HG03439 (cell line): ENCODE measurements at regions not wholly inside any gene's neighbourhood (a gene's known extent, or its start where the extent isn't known, plus 50 kb on each side); places are given as distances from the start of the nearest gene placed in this dataset.

Source experiments
- ATAC-seq: cut with Tn5 transposase; IDR thresholded peaks from one replicate; pipeline ENCODE4 v1.9.1; 2021; ENCODE audit warnings: mild to moderate bottlenecking, moderate library complexity; ENCODE audit not compliant: unreplicated experiment

- no peak for ATAC-seq
Observed at GRCh38 chr12:115160271-115161128, 476.5 kb upstream of the TBX3 start.

DNA sequence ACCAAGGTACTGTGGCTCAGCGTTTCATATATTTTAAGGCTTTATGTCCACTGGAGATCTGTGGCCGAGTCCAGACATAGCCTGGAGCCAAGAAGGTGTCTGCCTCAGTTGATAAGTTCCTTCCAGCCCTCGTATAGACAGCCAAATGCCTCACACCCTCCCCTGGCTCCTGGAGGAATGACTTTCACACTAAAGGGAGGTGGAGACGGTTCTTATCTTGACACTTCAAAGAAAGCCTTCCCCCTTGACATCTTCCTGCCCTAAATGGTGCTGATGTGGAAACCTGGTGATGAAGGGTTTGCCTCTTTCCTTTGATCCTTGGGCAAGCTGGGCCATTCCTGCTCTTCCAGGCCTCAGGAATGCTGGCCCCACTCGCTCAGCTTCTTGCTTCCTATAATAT, 474.8 kb upstream of the TBX3 start:
- ATAC-seq, result no peak

DNA sequence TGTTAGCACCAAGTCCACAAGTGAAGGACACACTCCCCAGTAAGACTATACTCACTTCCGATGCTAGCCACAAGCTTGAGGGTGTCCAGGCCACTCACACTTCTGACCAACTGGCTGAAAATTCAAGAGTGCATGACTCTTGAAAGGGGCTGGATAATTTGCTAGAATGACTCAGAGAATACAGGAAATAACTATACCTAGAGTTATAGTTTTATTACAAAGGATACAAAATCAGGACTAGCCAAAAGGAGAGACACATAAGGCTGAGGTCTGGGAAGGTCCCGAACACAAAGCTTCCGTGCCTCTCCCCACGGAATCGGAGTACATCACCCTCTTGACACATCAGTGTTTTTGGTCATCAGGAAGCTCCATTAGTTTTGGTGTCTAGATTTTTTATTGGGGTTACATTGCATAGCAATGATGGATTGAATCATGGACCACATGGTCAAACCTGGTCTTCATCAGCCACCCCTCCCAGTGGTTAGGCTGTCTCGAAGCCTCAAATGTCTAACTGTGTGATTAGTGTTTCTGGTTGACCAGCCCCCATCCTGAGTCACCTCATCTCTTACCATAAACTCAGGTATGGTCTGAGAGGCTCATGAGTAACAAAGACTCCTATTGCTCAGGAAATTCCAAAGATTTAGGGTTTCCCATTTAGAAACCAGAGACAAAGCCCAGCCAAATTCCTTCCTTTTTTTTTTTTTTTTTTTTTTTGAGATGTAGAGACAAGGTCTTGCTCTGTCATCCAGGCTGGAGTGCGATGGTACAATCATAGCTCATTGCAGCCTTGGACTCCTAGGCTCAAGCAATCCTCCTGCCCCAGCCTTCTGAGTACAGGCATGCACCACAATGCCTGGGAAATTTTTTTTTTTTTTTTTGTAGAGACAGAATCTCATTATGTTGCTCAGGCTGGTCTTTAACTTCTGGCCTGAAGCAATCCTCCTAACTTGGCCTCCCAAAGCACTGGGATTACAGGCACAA, 472.0 kb upstream of the TBX3 start:
- no peak for ATAC-seq

DNA sequence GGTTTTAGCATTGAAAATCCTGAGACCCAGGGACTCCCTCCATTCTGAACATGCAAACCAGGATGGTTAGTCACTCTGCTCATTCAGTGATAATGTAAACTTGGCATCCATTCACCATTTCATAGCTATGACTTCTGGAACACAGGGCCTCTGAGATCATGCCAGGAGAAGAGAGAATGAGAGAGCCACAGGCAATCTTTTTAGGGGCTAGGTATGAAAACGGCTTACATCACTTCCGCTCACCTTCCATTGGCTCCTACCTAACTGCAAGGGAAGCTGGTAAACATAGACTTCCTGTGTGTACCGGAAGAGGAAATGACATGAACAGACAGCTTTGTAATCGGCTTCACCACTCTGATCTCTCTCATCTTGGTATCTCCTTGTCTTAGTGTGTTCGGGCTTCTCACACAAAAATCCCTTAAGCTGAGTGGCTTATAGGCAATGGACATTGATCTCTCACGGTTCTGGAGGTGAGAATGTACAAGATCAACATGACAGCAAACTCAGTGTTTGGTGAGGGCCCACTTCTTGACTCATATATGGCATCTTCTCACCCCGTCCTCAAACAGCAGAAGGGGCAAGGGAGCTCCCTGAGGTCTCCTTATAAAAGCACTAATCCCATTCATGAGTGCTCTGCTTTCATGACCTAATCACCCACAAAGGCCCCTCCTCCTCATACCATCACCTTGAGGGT, 465.9 kb upstream of the TBX3 start:
- no peak for ATAC-seq

DNA sequence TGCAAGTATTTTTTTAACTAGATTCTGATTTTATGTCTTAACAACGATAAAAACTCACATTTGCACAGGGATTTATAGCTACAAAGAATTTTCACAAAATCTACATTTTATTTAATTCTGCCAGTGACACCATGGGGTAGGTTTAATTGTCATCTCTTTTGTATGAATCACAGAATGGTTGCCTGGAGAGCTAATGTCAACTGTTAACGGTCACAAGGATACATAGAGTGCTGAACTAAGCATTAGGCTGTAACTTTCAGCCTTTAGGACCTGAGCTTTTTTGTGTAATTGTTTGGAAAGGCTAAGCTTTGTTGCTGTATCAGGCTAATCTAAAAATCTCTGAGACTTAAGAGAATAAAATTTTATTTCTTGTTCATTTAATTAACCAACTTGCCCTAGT, 465.3 kb upstream of the TBX3 start:
- no peak for ATAC-seq

GRCh38 chr12:115147916-115148315, 463.9 kb upstream of the TBX3 start:
- ATAC-seq, result no peak

GRCh38 chr12:115146453-115146852, 462.5 kb upstream of the TBX3 start:
- ATAC-seq, result no peak

DNA sequence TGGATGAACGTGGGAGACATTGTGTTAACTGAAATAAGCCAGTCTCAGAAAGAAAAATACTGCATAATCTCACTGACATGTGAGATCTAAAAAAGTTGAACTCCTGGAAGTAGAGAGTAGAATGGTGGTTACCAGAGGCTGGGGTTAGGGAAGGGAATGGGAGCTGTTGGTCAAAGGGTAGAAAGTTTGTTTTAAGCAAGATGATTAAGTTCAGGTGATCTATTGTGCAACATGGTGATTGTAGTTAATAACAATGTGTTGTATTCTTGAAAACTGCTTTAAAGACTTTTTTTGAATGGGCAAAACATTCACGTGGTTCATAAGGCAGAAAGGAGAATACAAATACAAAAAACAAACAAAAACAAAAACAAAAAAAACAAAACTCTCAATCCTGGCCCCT, 460.4 kb upstream of the TBX3 start:
- ATAC-seq, result no peak

DNA sequence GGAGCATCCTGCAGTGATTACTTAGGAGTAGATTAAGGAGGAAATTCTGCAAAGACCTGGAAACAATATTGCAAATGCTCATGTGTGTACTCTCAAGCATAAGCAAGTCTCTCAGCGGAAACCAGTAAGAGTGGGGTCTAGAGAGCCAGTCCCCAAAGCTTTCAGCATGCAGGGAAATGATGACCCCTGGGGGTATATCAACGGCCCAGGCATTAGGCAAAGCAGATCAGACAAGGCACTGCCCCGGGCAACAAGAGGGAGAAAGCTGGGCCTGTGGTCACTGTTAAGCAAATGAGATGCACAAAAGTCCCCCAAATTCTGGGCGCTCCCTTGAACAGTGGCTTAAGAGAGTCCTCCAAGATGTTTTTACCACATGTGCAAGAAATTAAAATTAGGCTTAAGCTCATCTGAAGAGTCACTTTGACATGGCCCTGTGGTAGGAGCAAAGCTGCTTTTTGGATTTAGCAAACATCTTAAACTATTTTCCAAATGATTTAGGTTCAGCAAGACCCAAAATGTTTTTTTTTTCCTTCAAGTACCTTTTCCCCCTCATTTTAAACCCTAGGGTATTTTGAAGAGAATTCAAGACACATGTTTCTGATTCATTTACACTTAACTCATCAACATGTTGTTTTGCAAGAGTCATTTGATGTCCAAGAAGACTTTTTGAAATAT, 457.1 kb upstream of the TBX3 start:
- ATAC-seq, result no peak

DNA sequence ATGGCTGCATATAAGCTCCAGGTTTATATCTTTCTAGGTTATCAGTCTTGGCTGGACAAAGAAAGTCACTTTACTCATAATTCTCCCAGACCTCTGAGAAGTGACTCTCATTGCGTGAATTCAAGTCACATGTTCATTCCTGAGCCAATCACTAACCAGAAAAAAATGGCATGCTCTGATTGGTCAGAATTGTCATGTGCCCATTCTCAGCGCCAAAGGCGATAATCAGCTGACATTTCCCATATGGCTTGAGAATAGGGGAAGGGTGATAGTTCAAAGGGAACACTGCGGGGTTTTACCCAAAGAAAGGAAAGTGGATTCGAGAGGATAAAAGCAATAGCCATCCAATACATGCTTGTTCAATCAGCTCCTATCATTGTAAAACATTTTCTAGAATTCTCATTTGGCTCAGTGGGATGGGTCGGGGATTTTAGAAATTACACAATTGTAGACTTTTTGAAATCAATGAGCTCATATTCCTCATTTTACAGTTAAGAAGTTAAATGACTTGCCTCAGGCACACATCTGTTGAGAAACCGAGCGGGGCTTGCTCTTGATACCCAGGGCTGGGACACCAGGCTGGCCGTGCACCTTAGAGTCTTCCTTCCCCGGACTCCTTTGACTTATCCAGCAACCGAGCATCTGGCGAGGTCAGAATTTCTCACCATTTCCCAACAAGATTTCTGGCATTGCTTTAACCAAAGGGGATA, 454.0 kb upstream of the TBX3 start:
- ATAC-seq, result no peak

GRCh38 chr12:115135800-115136211, 451.8 kb upstream of the TBX3 start:
- ATAC-seq, result no peak

DNA sequence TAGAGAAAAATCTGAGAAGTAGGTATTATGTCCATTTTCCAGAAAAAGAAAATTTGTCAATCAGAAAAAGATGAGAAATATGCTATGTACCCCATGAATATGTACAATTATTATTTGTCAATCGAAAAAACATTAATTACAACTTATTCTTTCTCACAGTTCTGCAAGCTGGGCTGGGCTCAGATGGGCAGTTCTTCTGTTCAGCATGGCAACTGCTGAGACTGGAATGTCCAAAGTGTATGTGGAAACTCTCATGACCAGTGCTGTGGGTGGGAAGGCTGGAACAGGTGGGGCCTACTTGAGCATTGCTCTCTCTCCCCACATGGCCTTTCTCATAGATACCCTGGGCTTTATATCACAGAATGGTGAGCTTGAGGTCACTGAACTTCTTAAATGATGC, 450.3 kb upstream of the TBX3 start:
- no peak for ATAC-seq

- ATAC-seq, result no peak
Observed at GRCh38 chr12:115132905-115133304, 448.9 kb upstream of the TBX3 start.

- ATAC-seq, result no peak
Observed at GRCh38 chr12:115132145-115132544, 448.2 kb upstream of the TBX3 start.

DNA sequence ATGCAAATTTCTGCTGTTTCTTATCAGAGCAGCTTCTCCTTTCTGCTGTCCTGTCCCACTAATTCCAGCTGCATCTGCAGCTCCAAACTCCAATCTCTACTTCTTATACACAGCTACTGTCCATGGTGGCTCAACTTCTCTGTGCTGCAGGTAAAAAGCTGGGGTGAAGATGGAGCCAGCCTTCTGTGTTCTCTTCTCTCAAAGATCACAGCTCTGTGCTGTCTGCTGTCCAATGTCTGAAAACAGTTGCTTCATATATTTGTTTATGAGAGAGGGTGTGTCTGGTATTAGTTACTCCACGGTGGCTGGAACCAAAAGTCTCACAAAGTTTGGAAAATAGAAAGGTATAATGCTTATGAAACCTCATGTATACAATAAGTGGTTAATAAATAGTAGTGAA, 445.8 kb upstream of the TBX3 start:
- no peak for ATAC-seq

GRCh38 chr12:115121053-115121452, 437.1 kb upstream of the TBX3 start:
- no peak for ATAC-seq

DNA sequence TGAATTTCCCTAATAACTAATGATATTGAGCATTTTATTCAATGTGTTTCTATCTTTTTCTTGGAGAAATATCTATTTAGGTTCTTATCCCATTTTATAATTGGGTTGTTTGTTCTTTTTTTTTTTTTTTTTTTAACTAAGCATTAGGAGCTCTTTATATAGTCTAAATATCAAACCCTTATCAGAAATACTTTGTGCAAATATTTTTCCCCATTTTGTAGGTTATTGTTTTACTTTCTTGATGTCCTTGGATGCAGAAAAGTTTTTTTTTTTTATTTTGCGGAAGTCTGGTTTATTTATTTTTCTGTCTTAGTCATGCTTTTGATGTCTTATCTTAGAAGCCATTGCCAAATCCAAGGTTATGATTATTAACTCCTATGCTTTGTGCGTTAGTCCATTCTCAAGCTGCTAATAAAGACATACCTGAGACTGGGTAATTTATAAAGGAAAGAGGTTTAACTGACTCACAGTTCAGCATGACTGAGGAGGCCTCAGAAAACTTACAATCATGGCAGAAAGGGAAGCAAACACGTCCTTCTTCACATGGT, 434.3 kb upstream of the TBX3 start:
- ATAC-seq, result no peak

DNA sequence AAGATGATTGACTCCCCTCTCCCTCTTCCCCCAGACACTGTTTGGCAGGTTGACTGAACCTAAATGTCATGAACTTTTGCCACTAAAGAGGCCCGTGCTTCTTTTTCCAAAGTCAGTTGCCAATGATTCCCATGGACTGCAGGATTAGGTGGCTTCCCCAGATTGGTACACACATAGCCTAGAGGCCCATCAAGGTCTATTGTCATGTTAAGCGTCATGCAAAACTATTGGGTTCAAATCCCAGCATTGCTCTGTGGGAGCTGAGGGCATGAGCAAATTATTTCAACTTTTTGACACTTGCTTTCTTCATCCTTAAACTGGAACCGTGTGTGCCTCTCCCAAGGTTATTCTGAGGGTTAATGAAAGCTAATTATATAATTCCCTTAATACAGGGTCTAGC, 430.2 kb upstream of the TBX3 start:
- ATAC-seq, result no peak

- ATAC-seq, result no peak
Observed at GRCh38 chr12:115109863-115110262, 425.9 kb upstream of the TBX3 start.
